GM23338 (cell line): ENCODE measurements at regions not wholly inside any gene's neighbourhood (a gene's known extent, or its start where the extent isn't known, plus 50 kb on each side); places are given as distances from the start of the nearest gene placed in this dataset.

Source experiments
- ATAC-seq: fragments of 200-7000 bp; cut with Tn5 transposase; 3 replicates; pipeline ENCODE4 v1.9.1; 2020
- DNase-seq: peaks from one replicate; pipeline ENCODE4 v3.0.0-alpha.2; 2015; ENCODE audit warnings: low spot score
- H2AFZ ChIP-seq: fragments of 200-600 bp; sonication (generic); 2 replicates; pipeline ENCODE4 v1.8.0; 2016; ENCODE audit warnings: antibody characterized with exemption, mild to moderate bottlenecking, moderate library complexity
- H3F3A ChIP-seq: fragments of 200-600 bp; sonication (generic); replicated peaks from 2 replicates; pipeline ENCODE4 v1.8.0; 2017; ENCODE audit warnings: antibody characterized with exemption, mixed run types, low read depth
- H3K27ac ChIP-seq: fragments of 200-600 bp; sonication (generic); 2 replicates; pipeline ENCODE4 v1.6.1; 2016; ENCODE audit warnings: low read depth
- H3K27me3 ChIP-seq: fragments of 200-600 bp; sonication (generic); 2 replicates; pipeline ENCODE4 v1.8.0; 2016; ENCODE audit warnings: mild to moderate bottlenecking, mixed run types, moderate library complexity; ENCODE audit not compliant: insufficient read depth
- H3K36me3 ChIP-seq: fragments of 200-600 bp; sonication (generic); 2 replicates; pipeline ENCODE4 v1.8.0; 2016; ENCODE audit warnings: mild to moderate bottlenecking; ENCODE audit not compliant: insufficient read depth
- H3K4me1 ChIP-seq: fragments of 200-600 bp; sonication (generic); 2 replicates; pipeline ENCODE4 v1.8.0; 2016; ENCODE audit warnings: mild to moderate bottlenecking, moderate library complexity; ENCODE audit not compliant: insufficient read depth
- H3K4me2 ChIP-seq: fragments of 200-600 bp; sonication (generic); 2 replicates; pipeline ENCODE4 v1.7.1; 2017; ENCODE audit warnings: mixed run types
- H3K4me3 ChIP-seq: fragments of 200-600 bp; sonication (generic); 2 replicates; pipeline ENCODE4 v1.6.1; 2016; ENCODE audit warnings: mixed run types
- H3K79me2 ChIP-seq: fragments of 200-600 bp; sonication (generic); replicated peaks from 2 replicates; pipeline ENCODE4 v1.8.0; 2017; ENCODE audit warnings: mild to moderate bottlenecking; ENCODE audit not compliant: insufficient read depth
- H3K9me2 ChIP-seq: fragments of 200-600 bp; sonication (generic); 2 replicates; pipeline ENCODE4 v1.8.0; 2017; ENCODE audit not compliant: insufficient read depth
- H4K20me1 ChIP-seq: fragments of 200-600 bp; sonication (generic); replicated peaks from 2 replicates; pipeline ENCODE4 v1.8.0; 2017; ENCODE audit warnings: mild to moderate bottlenecking; ENCODE audit not compliant: insufficient read depth
- H3K27ac Mint-ChIP-seq: 2 replicates; pipeline ENCODE4 v1.8.0; 2020; ENCODE audit warnings: inconsistent platforms, mild to moderate bottlenecking, moderate library complexity, mixed read lengths
- H3K27me3 Mint-ChIP-seq: 3 replicates; pipeline ENCODE4 v1.8.0; 2022; ENCODE audit warnings: low read depth, mild to moderate bottlenecking, moderate library complexity, mixed read lengths, inconsistent platforms; ENCODE audit not compliant: insufficient read depth, poor library complexity
- H3K36me3 Mint-ChIP-seq: 3 replicates; pipeline ENCODE4 v1.8.0; 2021; ENCODE audit warnings: low read depth, mild to moderate bottlenecking, inconsistent platforms, moderate library complexity, mixed read lengths
- H3K4me1 Mint-ChIP-seq: 3 replicates; pipeline ENCODE4 v1.8.0; 2020; ENCODE audit warnings: mild to moderate bottlenecking, inconsistent platforms, mixed read lengths
- H3K4me3 Mint-ChIP-seq: 3 replicates; pipeline ENCODE4 v1.8.0; 2021; ENCODE audit warnings: moderate library complexity, mild to moderate bottlenecking, inconsistent platforms, mixed read lengths
- H3K9me3 Mint-ChIP-seq: 3 replicates; pipeline ENCODE4 v1.8.0; 2020; ENCODE audit warnings: moderate library complexity, mild to moderate bottlenecking, inconsistent platforms, mixed read lengths
- CREB1 ChIP-seq: fragments of 250-450 bp; sonication (Bioruptor Pico); IDR thresholded peaks from 2 replicates; pipeline ENCODE4 v1.5.0; 2020; ENCODE audit warnings: low read depth, mild to moderate bottlenecking, moderate library complexity
- EZH2 ChIP-seq: fragments of 200-600 bp; sonication (generic); IDR thresholded peaks from one replicate; pipeline ENCODE4 v1.8.0; 2017; ENCODE audit warnings: antibody characterized with exemption, mild to moderate bottlenecking, low read depth; ENCODE audit not compliant: unreplicated experiment
- EZH2phosphoT487 ChIP-seq: fragments of 200-600 bp; sonication (generic); IDR thresholded peaks from one replicate; pipeline ENCODE4 v1.8.1; 2018; ENCODE audit warnings: antibody characterized with exemption; ENCODE audit not compliant: unreplicated experiment
- JUNB ChIP-seq: IDR thresholded peaks from one replicate; pipeline ENCODE4 v1.6.1; 2016; ENCODE audit warnings: antibody characterized with exemption; ENCODE audit not compliant: unreplicated experiment
- NANOG ChIP-seq: IDR thresholded peaks from 2 replicates; pipeline ENCODE4 v1.6.1; 2016; ENCODE audit warnings: antibody characterized with exemption, borderline replicate concordance
- POLR2AphosphoS5 ChIP-seq: IDR thresholded peaks from 2 replicates; pipeline ENCODE4 v1.6.1; 2016; ENCODE audit warnings: antibody characterized with exemption, low read depth
- REST ChIP-seq: IDR thresholded peaks from one replicate; pipeline ENCODE4 v1.6.1; 2018; ENCODE audit warnings: antibody characterized with exemption; ENCODE audit not compliant: unreplicated experiment
- STAT1 ChIP-seq: IDR thresholded peaks from one replicate; pipeline ENCODE4 v1.6.1; 2016; ENCODE audit warnings: antibody characterized with exemption; ENCODE audit not compliant: unreplicated experiment
- ZNF114 ChIP-seq: fragments of 250-450 bp; sonication (Bioruptor Pico); IDR thresholded peaks from 2 replicates; pipeline ENCODE4 v1.5.0; 2020; ENCODE audit warnings: mild to moderate bottlenecking, moderate library complexity
- ZNF331 ChIP-seq: fragments of 250-450 bp; sonication (Bioruptor Pico); IDR thresholded peaks from 2 replicates; pipeline ENCODE4 v1.5.0; 2020; ENCODE audit warnings: low read depth, mild to moderate bottlenecking, moderate library complexity
- TF ChIP-seq, protein P1 (sequence below), 2 experiments: fragments of 200-600 bp in 1 of 2; sonication (generic) in 1 of 2; conservative IDR thresholded peaks; 2 replicates each; pipeline versions ENCODE4 v1.5.1 to v1.6.1; 2016 to 2017; ENCODE audit warnings: antibody characterized with exemption in 2 of 2, low read depth in 2 of 2, mild to moderate bottlenecking in 2 of 2, moderate library complexity in 1 of 2
- TF ChIP-seq, protein P2 (sequence below): IDR thresholded peaks from 2 replicates; pipeline ENCODE4 v1.6.1; 2016; ENCODE audit warnings: antibody characterized with exemption

DNA sequence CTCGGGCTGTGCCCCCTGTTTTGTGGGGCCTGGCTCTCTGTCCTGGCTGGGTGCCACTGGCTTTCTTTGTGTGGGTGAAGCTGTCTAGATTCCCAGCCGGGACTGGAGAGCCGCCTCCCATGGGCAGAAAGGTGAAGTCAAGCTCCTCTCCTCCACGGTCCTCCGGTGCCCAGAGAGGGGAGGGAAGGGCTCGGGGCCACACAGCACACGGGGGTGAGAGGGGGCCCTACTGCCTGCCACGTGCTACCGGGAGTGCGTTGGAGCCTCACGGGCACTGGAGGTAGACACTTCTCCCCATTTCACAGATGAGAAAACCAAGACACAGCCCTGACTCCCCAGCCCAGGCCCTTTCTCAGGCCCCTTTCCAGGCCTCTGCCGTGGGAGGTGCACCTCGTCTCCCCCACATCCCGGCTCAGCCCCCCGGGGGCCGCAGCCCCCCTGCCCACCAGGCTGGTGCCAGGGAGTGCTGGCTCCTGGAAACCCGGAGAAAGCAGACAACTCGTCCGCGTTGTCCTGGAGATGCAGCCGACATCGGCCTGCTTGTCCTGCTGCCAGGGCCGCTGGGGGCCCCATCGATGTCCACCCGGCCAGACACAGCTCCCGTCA, 55.8 kb downstream of the UNCX start:
- H3K36me3 Mint-ChIP-seq, result no peaks in the 10 kb centered on the region
- no peak overlapping the region for H3K4me2 ChIP-seq
- H3K79me2 ChIP-seq, result no peaks in the 10 kb centered on the region
- DNase-seq (no peak), ATAC-seq (no peak)
- H3K4me1 ChIP-seq, result no peaks in the 10 kb centered on the region; the same call in 1 of the 2 replicates
- no peaks in the 10 kb centered on the region for H3K36me3 ChIP-seq
- no peak overlapping the region for H2AFZ ChIP-seq
- H3K9me3 Mint-ChIP-seq, result no peaks in the 10 kb centered on the region
- H4K20me1 ChIP-seq, result no peaks in the 10 kb centered on the region
- no peaks in the 10 kb centered on the region; the same call in 2 of the 3 replicates for H3K4me1 Mint-ChIP-seq
- no peaks in the 10 kb centered on the region for H3K27me3 ChIP-seq
- no peak overlapping the region for H3K4me3 Mint-ChIP-seq
- H3K4me3 ChIP-seq, result no peak overlapping the region
- H3K9me2 ChIP-seq, result no peaks in the 10 kb centered on the region
- H3K27ac ChIP-seq, result no peak overlapping the region
- H3K27me3 Mint-ChIP-seq, result peaks cover 19% of the 10 kb centered on the region
- TF ChIP-seq EZH2phosphoT487 (no peak), JUNB (no peak), ZNF331 (CRISPR knock-in tag) (no peak)
- no peak overlapping the region for H3K27ac Mint-ChIP-seq
- H3F3A ChIP-seq, result 0 out of 2 replicates have a peak, but pooled peaks cover 4% of the 10 kb centered on the region

- DNase-seq, result no peak
- no peaks in the 10 kb centered on the region for H3K36me3 ChIP-seq
- H3K4me2 ChIP-seq, result no peak overlapping the region
- no peak overlapping the region for H3K27ac ChIP-seq
- no peaks in the 10 kb centered on the region for H3K27me3 ChIP-seq
- peaks cover 19% of the 10 kb centered on the region for H3K27me3 Mint-ChIP-seq
- H3K4me3 ChIP-seq, result no peak overlapping the region
- no peaks in the 10 kb centered on the region for H3K9me2 ChIP-seq
- H3K9me3 Mint-ChIP-seq, result no peaks in the 10 kb centered on the region
- H3K36me3 Mint-ChIP-seq, result no peaks in the 10 kb centered on the region
- no peaks in the 10 kb centered on the region for H3K79me2 ChIP-seq
- no peak overlapping the region for H2AFZ ChIP-seq
- H3K4me1 ChIP-seq, result no peaks in the 10 kb centered on the region; the same call in 1 of the 2 replicates
- no peak for ATAC-seq
- H3K27ac Mint-ChIP-seq, result no peak overlapping the region
- no peaks in the 10 kb centered on the region; the same call in 2 of the 3 replicates for H3K4me1 Mint-ChIP-seq
- TF ChIP-seq CREB1 (CRISPR knock-in tag) (no peak), NANOG (no peak), REST (no peak), EZH2phosphoT487 (no peak), JUNB (no peak), ZNF331 (CRISPR knock-in tag) (no peak), ZNF114 (CRISPR knock-in tag) (no peak), EZH2 (no peak), STAT1 (no peak), POLR2AphosphoS5 (no peak)
- TF ChIP-seq, protein P1, sequence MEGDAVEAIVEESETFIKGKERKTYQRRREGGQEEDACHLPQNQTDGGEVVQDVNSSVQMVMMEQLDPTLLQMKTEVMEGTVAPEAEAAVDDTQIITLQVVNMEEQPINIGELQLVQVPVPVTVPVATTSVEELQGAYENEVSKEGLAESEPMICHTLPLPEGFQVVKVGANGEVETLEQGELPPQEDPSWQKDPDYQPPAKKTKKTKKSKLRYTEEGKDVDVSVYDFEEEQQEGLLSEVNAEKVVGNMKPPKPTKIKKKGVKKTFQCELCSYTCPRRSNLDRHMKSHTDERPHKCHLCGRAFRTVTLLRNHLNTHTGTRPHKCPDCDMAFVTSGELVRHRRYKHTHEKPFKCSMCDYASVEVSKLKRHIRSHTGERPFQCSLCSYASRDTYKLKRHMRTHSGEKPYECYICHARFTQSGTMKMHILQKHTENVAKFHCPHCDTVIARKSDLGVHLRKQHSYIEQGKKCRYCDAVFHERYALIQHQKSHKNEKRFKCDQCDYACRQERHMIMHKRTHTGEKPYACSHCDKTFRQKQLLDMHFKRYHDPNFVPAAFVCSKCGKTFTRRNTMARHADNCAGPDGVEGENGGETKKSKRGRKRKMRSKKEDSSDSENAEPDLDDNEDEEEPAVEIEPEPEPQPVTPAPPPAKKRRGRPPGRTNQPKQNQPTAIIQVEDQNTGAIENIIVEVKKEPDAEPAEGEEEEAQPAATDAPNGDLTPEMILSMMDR (conservative IDR thresholded peaks at IDR 0.05; ENCODE audit: low read depth in 2 of 2), result no peak
- TF ChIP-seq, protein P2, sequence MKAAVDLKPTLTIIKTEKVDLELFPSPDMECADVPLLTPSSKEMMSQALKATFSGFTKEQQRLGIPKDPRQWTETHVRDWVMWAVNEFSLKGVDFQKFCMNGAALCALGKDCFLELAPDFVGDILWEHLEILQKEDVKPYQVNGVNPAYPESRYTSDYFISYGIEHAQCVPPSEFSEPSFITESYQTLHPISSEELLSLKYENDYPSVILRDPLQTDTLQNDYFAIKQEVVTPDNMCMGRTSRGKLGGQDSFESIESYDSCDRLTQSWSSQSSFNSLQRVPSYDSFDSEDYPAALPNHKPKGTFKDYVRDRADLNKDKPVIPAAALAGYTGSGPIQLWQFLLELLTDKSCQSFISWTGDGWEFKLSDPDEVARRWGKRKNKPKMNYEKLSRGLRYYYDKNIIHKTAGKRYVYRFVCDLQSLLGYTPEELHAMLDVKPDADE, result no peak
- H3F3A ChIP-seq, result 0 out of 2 replicates have a peak, but pooled peaks cover 4% of the 10 kb centered on the region
- H3K4me3 Mint-ChIP-seq, result no peak overlapping the region
- no peaks in the 10 kb centered on the region for H4K20me1 ChIP-seq
Measured at GRCh38 chr7:1288996-1289551, 56.4 kb downstream of the UNCX start.
